Mesodermal cell (in vitro differentiated cells): ENCODE measurements at regions not wholly inside any gene's neighbourhood (a gene's known extent, or its start where the extent isn't known, plus 50 kb on each side); places are given as distances from the start of the nearest gene placed in this dataset.

Experiments
- H3K27ac ChIP-seq: 2 replicates; pipeline ENCODE4 v1.7.0; 2013; ENCODE audit warnings: mild to moderate bottlenecking, low read depth, low read length, moderate library complexity; ENCODE audit not compliant: severe bottlenecking
- H3K36me3 ChIP-seq: 2 replicates; pipeline ENCODE4 v1.7.1; 2013; ENCODE audit warnings: mild to moderate bottlenecking, low read length, moderate library complexity; ENCODE audit not compliant: control insufficient read depth, insufficient read depth
- H3K4me1 ChIP-seq: one replicate; pipeline ENCODE4 v1.7.1; 2013; ENCODE audit warnings: mild to moderate bottlenecking, low read length; ENCODE audit not compliant: insufficient read depth, control insufficient read depth, poor library complexity, severe bottlenecking
- H3K4me3 ChIP-seq: 2 replicates; pipeline ENCODE4 v1.7.0; 2013; ENCODE audit warnings: low read length, control low read depth, mild to moderate bottlenecking; ENCODE audit not compliant: insufficient read depth, poor library complexity, severe bottlenecking; ENCODE audit errors: extremely low read depth
- H3K9me3 ChIP-seq: 2 replicates; pipeline ENCODE4 v1.7.1; 2013; ENCODE audit warnings: mild to moderate bottlenecking, low read length, moderate library complexity; ENCODE audit not compliant: control insufficient read depth
- WGBS, 2 experiments: methylation state at CpG; one replicate each; pipeline ENCODE4 v1.1.5; 2013; ENCODE audit warnings: missing lambda C conversion rate in 2 of 2; ENCODE audit not compliant: insufficient coverage in 2 of 2; 5-methylcytosine and 5-hydroxymethylcytosine counted together

DNA sequence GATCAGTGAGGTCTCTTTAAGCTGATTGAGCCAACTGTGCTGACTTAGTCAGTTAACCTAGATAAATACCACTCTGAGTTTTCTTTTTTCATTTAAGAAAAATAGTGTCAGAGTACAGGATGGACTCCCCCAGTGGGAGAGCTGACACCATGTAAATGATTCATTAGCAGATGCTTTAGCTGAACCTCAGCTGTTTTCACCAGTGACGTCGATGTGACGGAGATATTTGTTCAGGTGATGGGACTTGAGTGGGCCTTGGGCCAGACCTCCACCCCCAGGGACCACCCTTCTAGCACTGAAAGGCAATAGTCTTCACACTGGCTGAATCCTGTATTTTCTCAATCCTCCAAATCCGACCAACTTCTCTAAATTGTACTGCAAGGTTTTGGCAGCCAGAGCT lies 196.1 kb downstream of the GAS1 start:
- Histone ChIP-seq H3K4me3 (no peak overlapping the region), H3K9me3 (no peaks in the 10 kb centered on the region), H3K27ac (no peak overlapping the region), H3K36me3 (no peaks in the 10 kb centered on the region), H3K4me1 (no peaks in the 10 kb centered on the region)
- WGBS, 2 experiments: 96 to 98% methylated on average over 4 of the region's 4 CpGs

DNA sequence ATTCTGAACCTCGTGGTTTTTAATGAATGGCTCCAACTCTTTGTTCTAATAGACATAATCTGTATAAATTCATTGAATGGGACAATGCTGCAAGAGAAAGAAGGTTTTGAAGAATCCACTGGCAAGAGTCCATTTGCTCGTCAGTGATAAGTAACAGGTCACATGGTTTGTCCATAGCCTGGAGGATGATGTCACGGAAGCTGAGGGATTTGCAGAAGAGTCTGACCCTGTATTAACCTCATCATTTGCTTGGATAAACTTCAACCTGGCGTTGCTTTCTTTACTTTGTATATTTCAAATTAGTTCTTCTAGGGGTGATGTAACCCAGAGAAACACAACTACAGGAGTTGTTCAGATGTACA lies 197.4 kb downstream of the GAS1 start:
- Histone ChIP-seq H3K9me3 (no peaks in the 10 kb centered on the region), H3K36me3 (no peaks in the 10 kb centered on the region), H3K27ac (no peak overlapping the region), H3K4me1 (no peaks in the 10 kb centered on the region), H3K4me3 (no peak overlapping the region)
- WGBS, 2 experiments: 80 to 89% methylated on average over 1 to 3 of the region's 4 CpGs

DNA sequence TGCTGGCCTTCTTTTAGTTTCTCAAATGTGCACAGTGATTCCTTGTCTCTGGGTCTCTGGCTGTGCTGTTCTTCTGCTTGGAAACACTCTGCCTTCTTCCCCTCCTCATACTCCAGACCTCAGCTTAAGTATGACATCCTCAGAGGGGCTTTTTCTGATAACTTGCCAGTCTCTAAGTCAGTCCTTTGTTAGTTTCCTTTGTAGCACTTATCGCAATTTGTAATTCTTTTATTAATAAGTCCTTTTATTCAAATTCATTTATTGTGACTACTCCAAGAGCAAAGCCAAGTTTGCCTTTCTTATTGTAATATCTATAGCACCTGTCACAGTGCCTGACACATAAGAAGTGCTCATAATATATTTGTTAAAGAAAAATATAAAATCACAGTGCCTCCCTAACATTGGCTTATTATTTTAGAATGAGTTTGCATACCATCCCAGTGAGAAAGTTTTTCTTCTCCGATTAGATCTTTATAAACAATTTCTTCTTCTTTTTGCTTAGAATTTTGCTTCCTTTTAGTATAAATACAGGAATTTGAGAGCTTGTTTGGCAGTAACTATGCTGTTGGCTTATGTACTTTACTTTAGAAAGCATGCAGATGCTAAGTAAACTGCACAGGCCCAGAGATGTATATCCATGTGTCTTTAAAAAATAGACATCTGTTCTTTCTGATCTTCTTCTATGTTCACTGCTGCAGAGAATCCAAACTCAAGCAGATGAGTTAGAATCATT lies 198.0 kb downstream of the GAS1 start:
- WGBS, 2 experiments: no CpG with 5 or more reads among the region's 2 CpGs
- H3K27ac ChIP-seq: no peak overlapping the region
- H3K4me1 ChIP-seq: no peaks in the 10 kb centered on the region
- no peaks in the 10 kb centered on the region for H3K36me3 ChIP-seq
- H3K9me3 ChIP-seq: no peaks in the 10 kb centered on the region
- H3K4me3 ChIP-seq: no peak overlapping the region

DNA sequence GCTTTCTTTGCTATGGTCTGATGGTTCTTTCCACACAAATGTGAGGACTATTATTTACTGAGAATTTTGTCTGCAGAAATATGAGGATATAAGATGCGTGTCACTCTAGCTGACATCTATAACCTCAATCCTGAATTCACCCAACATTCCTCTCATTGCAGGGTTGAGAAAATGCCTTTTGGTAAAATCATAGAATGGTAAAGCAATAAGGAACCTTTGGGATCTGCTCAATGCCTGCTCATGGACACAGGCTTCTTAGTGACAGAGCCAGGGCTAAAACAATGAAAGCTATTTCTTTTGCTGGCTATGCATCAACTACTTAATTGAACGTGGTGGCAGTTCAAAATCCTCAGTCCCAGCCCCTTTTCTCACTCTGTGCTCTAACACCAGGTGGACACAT lies 199.6 kb downstream of the GAS1 start:
- Histone ChIP-seq H3K27ac (no peak overlapping the region), H3K9me3 (no peaks in the 10 kb centered on the region), H3K4me3 (no peak overlapping the region), H3K36me3 (no peaks in the 10 kb centered on the region), H3K4me1 (no peaks in the 10 kb centered on the region)
- 67 to 75% methylated on average over 1 of the region's 2 CpGs for WGBS, 2 experiments

DNA sequence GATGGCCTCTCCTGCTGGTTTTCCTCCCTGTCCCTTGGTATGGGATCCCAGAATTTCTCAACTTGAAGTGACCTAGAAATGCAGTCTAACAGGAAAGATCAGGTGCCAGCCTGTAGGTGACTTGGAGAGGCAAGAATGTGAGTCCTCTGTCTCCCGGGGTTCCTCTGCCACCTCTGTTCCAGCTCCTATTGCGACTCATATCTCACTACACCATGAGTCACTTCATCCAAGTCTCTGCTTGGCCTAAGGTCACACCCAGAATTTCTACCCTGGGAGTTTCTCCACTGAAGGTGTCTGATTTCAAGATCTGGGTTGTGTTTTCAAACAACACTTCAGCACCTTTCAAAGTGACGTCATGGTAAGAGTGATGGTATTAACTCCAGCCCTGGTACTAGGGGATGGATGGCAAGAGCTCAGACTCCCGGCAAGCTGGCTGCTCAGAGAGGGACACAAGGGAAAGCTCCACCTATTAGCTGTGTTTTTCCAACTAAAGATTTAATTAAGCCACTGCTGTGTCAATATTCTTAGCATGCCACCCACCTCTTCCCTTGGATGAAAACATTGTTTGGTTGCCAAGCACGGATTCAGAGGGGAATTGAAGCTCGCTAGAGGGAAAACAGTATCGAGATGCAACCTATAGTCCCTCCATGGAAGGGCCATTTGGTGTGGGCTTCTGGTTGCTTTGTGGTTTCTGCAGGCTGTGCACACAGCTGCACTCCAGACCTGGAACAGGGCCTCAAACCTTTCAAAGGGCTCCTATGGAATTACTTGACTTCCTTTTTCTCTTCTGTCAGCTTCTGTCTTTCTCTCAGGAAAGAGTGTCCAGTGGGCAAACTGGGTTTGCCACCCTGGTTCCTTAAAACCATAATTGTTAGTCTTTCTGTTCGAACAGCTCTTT lies 205.7 kb downstream of the GAS1 start:
- H3K4me1 ChIP-seq: peaks cover 9% of the 10 kb centered on the region
- H3K9me3 ChIP-seq: no peaks in the 10 kb centered on the region
- WGBS, 2 experiments: 88 to 100% methylated on average over 3 to 4 of the region's 8 CpGs
- no peak overlapping the region for H3K4me3 ChIP-seq
- no peak overlapping the region for H3K27ac ChIP-seq
- H3K36me3 ChIP-seq: no peaks in the 10 kb centered on the region

DNA sequence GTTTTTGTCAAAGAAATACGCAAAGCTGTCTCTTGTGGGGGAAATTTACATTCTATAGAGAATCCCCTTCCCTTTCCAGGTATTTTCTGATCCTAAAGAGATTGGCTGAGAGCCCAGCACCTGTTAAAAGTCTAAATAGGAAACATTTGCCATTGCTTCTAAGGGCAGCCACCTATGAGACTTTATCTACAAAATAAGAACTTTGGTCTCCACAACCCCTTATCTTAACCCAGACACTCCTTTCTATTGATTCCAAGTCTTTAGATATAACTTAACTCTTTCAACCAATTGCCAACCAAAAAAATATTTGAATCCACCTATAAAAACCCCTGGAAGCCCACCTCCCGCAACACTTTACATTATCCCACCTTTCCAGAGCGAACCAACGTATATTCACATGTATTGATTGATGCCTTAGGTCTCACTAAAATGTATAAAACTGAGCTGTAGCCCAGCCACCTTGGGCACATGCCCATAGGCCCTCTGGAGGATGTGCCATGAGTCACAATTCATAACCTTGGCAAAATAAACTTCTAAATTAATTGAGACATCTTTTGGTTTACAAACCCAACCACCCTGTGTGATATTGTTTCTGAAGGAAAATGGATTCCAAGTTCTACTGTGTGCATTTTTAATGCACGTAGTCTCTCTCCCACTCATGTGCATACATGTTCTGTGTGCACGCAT lies 211.4 kb downstream of the GAS1 start:
- 61% methylated on average over 4 of the region's 6 CpGs; no CpG with 5 or more reads in 1 of the 2 experiments for WGBS, 2 experiments

DNA sequence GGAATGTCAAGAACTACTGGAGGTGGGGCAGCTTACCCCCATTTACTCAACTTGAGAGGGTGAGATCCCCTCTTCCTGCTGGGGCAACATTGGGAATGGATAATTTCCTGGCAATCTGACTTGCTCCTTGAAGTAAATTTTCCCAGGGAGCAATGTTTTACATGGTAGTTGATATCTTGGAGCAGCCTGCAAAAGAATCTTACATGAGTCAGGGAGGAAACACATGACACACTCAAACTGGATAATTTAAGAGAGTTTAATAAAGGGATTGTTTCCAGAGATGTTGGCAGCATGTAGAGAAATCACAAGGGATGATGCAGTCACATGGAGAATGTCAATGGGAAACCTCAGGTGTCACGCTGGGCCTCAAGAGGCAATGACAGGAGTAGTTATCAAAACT lies 212.5 kb downstream of the GAS1 start:
- no peaks in the 10 kb centered on the region for H3K4me1 ChIP-seq
- WGBS, 2 experiments: 83 to 100% methylated on average over 1 of the region's 1 CpG
- H3K9me3 ChIP-seq: no peaks in the 10 kb centered on the region
- no peak overlapping the region for H3K27ac ChIP-seq
- no peaks in the 10 kb centered on the region for H3K36me3 ChIP-seq
- no peak overlapping the region for H3K4me3 ChIP-seq

More for the DNA sequence above, 211.4 kb downstream of the GAS1 start:
- Histone ChIP-seq H3K4me3 (no peak overlapping the region), H3K9me3 (no peaks in the 10 kb centered on the region), H3K4me1 (peaks cover under 1% of the 10 kb centered on the region), H3K27ac (no peak overlapping the region), H3K36me3 (no peaks in the 10 kb centered on the region)

DNA sequence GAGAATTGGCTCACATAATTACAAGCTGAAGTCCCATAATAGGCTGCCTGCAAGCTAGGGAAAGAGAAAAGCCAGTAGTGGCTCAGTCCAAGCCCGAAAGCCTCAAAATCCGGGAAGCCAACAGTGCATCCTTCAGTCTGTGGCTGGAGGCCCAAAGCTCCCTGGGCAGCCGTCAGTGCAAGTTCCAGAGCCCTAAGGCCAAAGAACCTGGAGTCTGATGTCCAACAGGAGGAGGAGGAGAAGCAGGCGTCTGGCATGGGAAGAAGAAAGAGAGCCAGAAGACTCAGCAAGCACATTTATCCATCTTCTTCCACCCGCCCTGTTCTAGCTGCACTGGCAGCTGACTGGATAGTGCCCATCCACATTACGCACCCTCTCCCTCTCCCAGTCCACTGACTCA lies 213.4 kb downstream of the GAS1 start:
- whole genome bisulfite sequencing, 2 experiments: 55 to 75% methylated on average over 3 to 5 of the region's 6 CpGs
- Histone ChIP-seq H3K9me3 (no peaks in the 10 kb centered on the region), H3K27ac (no peak overlapping the region), H3K36me3 (no peaks in the 10 kb centered on the region), H3K4me3 (no peak overlapping the region), H3K4me1 (no peaks in the 10 kb centered on the region)

DNA sequence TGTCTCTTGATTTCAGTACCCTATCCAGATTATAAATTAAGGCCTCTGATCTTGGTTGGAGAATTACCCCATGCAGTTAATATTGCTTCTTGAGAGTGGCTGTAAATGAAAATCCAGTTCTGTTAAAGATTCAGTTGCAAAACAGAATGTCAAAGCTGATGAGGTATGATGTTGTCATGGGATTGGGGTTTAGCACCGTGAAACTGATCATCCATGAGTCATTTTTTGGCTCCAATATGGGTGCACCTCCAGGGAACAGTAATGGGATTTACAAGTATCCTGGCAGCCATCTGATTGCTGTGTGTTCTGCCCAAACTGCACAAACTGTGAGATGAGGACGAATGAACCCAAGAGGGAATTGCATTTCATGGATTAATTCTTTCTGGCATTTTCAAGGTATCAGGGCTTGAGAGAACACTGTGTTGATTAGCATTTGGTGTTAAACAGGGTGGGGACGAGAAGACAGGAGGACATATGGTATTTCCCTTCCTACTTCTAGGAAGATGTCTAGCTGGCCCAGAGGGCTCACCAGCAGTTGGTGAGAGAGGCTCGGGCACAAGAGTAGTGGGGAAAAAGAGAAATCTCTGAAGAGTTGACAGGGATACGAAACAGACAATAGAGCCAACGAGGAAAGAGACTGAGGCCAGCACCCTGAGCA lies 214.7 kb downstream of the GAS1 start:
- H3K9me3 ChIP-seq: no peaks in the 10 kb centered on the region
- H3K4me3 ChIP-seq: no peak overlapping the region
- 91 to 93% methylated on average over 5 of the region's 6 CpGs for WGBS, 2 experiments

DNA sequence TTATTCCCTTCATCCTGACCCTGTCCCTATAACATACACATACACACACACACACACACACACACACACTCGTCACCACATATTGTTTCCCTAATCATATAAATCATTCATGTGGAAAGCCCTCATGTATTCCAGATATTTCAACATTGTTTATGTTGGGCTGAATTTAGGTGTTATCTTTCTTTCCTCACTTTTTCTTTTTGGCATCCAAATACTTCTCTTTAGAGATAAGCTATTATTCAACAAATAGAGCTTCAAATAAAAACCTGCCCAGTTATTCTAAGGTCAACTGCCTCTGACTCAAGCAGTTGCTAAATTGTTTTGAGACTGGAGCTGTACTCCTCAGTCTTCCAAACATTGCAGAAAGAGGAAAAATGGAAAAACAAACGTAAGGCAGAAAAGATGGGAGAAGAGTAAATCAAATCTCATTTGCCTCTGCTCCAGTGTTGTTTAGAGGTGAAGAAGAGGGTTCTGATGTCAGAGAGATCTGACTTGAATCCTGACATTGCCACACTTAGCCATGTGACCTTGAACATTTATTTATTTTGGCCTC lies 215.7 kb downstream of the GAS1 start:
- Histone ChIP-seq H3K4me3 (no peak overlapping the region), H3K4me1 (no peaks in the 10 kb centered on the region), H3K36me3 (no peaks in the 10 kb centered on the region), H3K27ac (no peak overlapping the region), H3K9me3 (no peaks in the 10 kb centered on the region)
- 57 to 75% methylated on average over 1 of the region's 2 CpGs for WGBS, 2 experiments

More for the DNA sequence above, 214.7 kb downstream of the GAS1 start:
- Histone ChIP-seq H3K36me3 (no peaks in the 10 kb centered on the region), H3K27ac (no peak overlapping the region), H3K4me1 (no peaks in the 10 kb centered on the region)
